AG10803 (cell line): ENCODE measurements at regions not wholly inside any gene's neighbourhood (a gene's known extent, or its start where the extent isn't known, plus 50 kb on each side); places are given as distances from the start of the nearest gene placed in this dataset.

Experiments used
- DNase-seq: peaks from one replicate; pipeline ENCODE4 v3.0.0; 2010; ENCODE audit warnings: low read depth
- H3K4me3 ChIP-seq: 2 replicates; pipeline ENCODE4 v1.5.1; 2011; ENCODE audit warnings: mild to moderate bottlenecking, low read length, control low read depth
- TF ChIP-seq, protein P1 (sequence below): conservative IDR thresholded peaks from 2 replicates; pipeline ENCODE4 v1.5.1; 2011; ENCODE audit warnings: mild to moderate bottlenecking, low read length, control low read depth, inconsistent platforms

DNA sequence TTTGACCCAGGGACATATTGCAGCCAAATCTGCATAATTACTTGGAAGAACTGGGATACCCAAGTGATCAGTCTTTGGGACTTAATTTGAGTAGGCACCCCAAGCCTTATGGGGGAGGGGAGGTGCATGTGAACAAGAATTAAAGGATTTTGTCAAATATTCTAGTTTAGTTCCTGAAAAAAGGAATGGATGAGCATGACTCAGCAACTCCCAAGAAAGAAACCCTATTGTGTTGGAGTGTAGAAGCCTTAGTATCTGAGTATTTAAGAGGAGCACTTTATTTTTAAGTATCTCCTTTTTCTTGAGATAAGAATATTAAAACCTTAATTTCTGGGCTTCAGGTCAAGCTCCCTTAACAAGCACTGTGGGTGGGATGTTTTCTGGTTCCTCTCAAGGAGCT is 222.4 kb downstream of the CD47 start:
- no peak overlapping the region for H3K4me3 ChIP-seq
- DNase-seq, result no peak
- TF ChIP-seq, protein P1, sequence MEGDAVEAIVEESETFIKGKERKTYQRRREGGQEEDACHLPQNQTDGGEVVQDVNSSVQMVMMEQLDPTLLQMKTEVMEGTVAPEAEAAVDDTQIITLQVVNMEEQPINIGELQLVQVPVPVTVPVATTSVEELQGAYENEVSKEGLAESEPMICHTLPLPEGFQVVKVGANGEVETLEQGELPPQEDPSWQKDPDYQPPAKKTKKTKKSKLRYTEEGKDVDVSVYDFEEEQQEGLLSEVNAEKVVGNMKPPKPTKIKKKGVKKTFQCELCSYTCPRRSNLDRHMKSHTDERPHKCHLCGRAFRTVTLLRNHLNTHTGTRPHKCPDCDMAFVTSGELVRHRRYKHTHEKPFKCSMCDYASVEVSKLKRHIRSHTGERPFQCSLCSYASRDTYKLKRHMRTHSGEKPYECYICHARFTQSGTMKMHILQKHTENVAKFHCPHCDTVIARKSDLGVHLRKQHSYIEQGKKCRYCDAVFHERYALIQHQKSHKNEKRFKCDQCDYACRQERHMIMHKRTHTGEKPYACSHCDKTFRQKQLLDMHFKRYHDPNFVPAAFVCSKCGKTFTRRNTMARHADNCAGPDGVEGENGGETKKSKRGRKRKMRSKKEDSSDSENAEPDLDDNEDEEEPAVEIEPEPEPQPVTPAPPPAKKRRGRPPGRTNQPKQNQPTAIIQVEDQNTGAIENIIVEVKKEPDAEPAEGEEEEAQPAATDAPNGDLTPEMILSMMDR, result no peak

GRCh38 chr3:107861904-107862303 is 228.9 kb downstream of the CD47 start:
- DNase-seq, result no peak
- no peak overlapping the region for H3K4me3 ChIP-seq
- TF ChIP-seq, protein P1, result no peak

- H3K4me3 ChIP-seq, result no peak overlapping the region
- no peak for DNase-seq
- TF ChIP-seq, protein P1, result no peak
Measured at GRCh38 chr3:107861422-107861821, 229.4 kb downstream of the CD47 start.
